Activated CD4-positive, alpha-beta memory T cell treated with anti-CD3 and anti-CD28 coated beads, Interleukin-2, amount 10 ng/mL, durations not matched to agents 7 days and 5 days (primary cell): ENCODE measurements at regions not wholly inside any gene's neighbourhood (a gene's known extent, or its start where the extent isn't known, plus 50 kb on each side); places are given as distances from the start of the nearest gene placed in this dataset.

Experiments used
- CTCF ChIA-PET: fragments of 350-600 bp; sonication (Branson Sonifier 250); formaldehyde crosslinking; loops from one replicate; lab custom pipeline; 2021; ENCODE audit warnings: antibody characterized with exemption, inconsistent platforms; lab: Charles Lee
- POLR2A ChIA-PET: fragments of 350-600 bp; sonication (Branson Sonifier 250); formaldehyde crosslinking; loops from one replicate; lab custom pipeline; 2021; ENCODE audit warnings: antibody characterized with exemption; lab: Charles Lee
- DNase-seq: peaks from one replicate; pipeline ENCODE4 v3.0.0-alpha.2; 2020
- H3K27ac Mint-ChIP-seq: one replicate; pipeline ENCODE4 v1.8.0; 2021; ENCODE audit warnings: mild to moderate bottlenecking, mixed read lengths
- H3K27me3 Mint-ChIP-seq: one replicate; pipeline ENCODE4 v1.8.0; 2021; ENCODE audit warnings: mixed read lengths
- H3K36me3 Mint-ChIP-seq: one replicate; pipeline ENCODE4 v1.8.0; 2021; ENCODE audit warnings: low read depth, mixed read lengths
- H3K4me1 Mint-ChIP-seq: one replicate; pipeline ENCODE4 v1.8.0; 2021; ENCODE audit warnings: mixed read lengths
- H3K4me3 Mint-ChIP-seq: one replicate; pipeline ENCODE4 v1.8.0; 2021; ENCODE audit warnings: mild to moderate bottlenecking, mixed read lengths
- H3K9me3 Mint-ChIP-seq: one replicate; pipeline ENCODE4 v1.8.0; 2021; ENCODE audit warnings: mixed read lengths

DNA sequence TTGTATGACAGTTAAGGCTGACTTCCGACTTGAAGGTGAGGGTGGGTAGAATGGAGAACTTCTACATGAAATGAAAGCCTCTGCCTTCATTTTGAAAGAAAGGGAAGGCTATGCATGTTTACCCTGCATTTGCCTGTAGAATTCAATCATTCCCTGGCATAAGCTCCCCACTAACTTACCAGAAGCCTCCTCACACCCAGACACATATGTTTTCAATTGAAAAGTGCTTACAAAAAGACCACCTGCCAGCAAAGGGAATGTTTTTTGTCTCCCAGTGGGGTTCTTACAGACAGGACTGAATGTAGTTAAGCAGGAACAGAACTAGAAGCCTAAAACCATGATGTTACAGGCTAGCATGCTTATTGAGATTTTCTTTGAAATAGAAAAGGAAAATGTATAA, 392.1 kb upstream of the HSF2 start:
- H3K9me3 Mint-ChIP-seq = no peaks in the 10 kb centered on the region
- no peaks in the 10 kb centered on the region for H3K4me1 Mint-ChIP-seq
- ChIA-PET CTCF (no interaction called here), POLR2A (no interaction called here)
- no peak for DNase-seq
- no peaks in the 10 kb centered on the region for H3K27me3 Mint-ChIP-seq
- no peak overlapping the region for H3K27ac Mint-ChIP-seq
- H3K36me3 Mint-ChIP-seq = no peaks in the 10 kb centered on the region
- H3K4me3 Mint-ChIP-seq = no peak overlapping the region

DNA sequence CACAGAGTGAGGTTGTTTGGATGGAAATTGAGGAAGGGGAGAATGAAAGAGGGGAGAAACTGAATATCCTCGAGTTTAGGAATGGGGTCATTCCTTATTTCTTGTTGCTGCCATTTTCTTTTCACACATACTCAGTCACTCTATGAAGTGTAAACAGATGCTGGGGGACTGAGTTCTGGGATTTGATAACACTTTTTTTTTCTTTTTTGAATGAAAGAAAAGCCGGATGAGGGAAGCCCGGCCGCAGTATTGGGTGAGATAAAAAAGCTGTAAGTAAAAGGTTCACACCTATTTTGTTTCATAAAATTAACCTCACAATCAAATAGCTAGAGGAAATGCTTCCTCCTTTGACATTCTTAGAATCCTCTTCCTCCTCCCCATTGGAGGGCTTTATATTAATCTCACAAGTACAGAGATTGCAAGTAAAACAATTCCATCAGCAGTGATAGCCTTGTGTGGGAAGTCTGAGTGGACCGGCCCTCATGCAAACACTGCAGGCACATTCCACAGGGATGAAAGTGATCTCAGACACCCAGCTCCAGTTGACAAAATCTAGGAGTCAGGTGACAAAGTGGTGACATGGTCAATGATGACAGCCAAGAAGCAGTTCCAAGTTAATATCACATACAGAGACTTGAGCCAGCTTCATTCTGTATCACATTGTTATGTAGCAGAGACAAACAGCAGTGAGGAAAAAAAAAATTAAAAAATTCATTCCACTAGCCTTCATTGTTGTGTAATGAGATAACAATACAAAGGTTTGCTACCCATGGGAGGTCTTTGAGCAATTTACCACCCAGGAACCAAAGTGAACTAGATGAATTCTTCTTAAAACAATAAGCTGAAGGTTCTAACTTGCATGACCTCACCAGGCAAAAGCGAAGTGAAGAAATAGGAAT, 391.1 kb upstream of the HSF2 start:
- H3K4me1 Mint-ChIP-seq = no peaks in the 10 kb centered on the region
- no peaks in the 10 kb centered on the region for H3K27me3 Mint-ChIP-seq
- ChIA-PET CTCF (no interaction called here), POLR2A (no interaction called here)
- H3K27ac Mint-ChIP-seq = no peak overlapping the region
- H3K36me3 Mint-ChIP-seq = no peaks in the 10 kb centered on the region
- no peak overlapping the region for H3K4me3 Mint-ChIP-seq
- DNase-seq = no peak
- no peaks in the 10 kb centered on the region for H3K9me3 Mint-ChIP-seq

DNA sequence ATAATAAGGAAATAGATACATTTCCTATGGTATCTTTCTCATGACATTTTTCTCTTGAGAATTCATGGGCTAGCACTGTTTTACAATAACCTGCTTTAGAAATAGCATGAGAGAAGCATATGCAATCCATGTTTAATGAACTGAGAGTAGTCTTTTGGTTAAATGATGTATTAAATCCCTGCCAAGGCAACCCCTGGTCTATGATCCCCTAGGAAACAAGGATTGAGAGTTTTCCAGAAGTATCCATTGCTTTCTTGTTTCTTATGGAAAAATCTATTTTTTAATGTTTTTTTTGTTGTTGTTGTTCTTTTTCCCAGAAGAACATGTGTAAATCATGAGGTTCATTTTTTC, 390.5 kb upstream of the HSF2 start:
- ChIA-PET CTCF (no interaction called here), POLR2A (no interaction called here)
- Mint-ChIP-seq H3K27ac (no peak overlapping the region), H3K27me3 (no peaks in the 10 kb centered on the region), H3K9me3 (no peaks in the 10 kb centered on the region), H3K4me3 (no peak overlapping the region), H3K36me3 (no peaks in the 10 kb centered on the region), H3K4me1 (no peaks in the 10 kb centered on the region)
- no peak for DNase-seq

DNA sequence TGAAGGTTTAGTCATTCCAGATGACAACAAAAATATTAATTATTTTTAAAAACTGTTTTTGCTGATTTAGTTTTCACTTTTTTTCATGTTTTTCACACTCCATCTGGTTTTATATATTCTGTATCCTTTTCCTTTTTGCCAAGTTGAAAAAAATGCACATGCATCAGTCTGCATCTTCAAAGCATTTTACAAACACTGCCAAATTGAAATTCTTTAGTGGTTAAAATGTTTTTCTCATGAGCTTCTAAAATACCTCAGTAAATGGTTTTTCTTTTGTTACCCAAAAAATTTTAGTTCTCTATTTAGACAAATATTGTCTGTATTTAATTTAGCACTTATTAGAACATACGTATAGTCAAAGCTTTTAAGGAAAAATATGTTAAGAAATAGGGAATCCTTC, 386.9 kb upstream of the HSF2 start:
- no peak for DNase-seq
- ChIA-PET POLR2A (no interaction called here), CTCF (no interaction called here)
- Mint-ChIP-seq H3K27me3 (no peaks in the 10 kb centered on the region), H3K4me1 (no peaks in the 10 kb centered on the region), H3K4me3 (no peak overlapping the region), H3K9me3 (no peaks in the 10 kb centered on the region), H3K36me3 (no peaks in the 10 kb centered on the region), H3K27ac (no peak overlapping the region)

DNA sequence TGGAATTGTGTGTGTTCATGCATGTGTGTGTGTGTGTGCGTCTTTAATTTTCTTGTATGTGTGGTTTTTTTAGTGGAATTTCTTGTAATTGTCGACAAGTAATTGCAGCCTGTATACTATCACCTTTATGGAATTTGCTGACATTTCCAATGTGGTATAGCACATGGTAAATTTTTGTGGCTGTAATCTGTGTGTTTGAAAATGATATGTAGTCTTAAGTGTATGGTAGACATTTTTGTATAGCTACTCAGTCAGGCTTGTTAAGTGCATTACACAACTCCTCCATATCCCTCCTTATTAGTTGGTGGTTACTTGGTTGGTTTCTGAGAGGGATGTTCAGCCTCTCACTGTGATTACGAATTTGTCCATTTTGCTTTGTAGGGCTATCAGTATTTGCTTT, 384.5 kb upstream of the HSF2 start:
- Mint-ChIP-seq H3K4me1 (no peaks in the 10 kb centered on the region), H3K27me3 (no peaks in the 10 kb centered on the region), H3K36me3 (no peaks in the 10 kb centered on the region), H3K9me3 (no peaks in the 10 kb centered on the region), H3K4me3 (no peak overlapping the region), H3K27ac (no peak overlapping the region)
- no peak for DNase-seq
- POLR2A ChIA-PET = no interaction called here
- CTCF ChIA-PET = no interaction called here

DNA sequence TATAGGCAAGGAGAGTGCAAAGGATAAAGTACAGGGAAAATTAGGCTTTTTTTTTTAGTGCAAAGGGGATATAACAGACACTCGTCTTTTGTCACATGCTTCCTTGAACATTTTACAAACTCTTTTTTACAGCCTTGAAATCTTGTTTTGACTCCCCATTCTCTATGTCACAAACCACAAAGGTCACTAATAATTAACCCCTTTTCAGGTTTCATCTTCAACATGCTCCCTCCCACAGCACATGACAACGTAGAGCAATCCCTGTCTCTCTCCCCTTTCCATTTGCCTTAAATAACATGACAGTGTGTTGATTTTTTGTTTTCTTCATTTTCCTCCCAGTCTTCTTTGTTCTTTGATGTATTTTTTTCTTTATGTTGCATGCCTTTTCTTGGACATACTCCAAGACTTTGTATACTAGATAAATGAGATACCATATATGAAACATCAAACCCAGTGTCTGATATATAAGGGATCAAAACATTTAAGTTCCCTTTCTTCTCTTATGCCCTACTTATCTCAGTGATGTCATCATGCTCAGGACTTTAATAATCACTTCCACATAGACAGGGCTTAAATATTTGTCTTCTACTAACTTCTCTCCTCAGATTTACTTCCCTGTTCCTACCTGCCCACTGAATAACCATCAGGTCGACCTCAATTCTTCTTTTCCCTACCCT, 378.7 kb upstream of the HSF2 start:
- no peak overlapping the region for H3K27ac Mint-ChIP-seq
- no peaks in the 10 kb centered on the region for H3K36me3 Mint-ChIP-seq
- no peaks in the 10 kb centered on the region for H3K4me1 Mint-ChIP-seq
- no peaks in the 10 kb centered on the region for H3K9me3 Mint-ChIP-seq
- ChIA-PET POLR2A (no interaction called here), CTCF (no interaction called here)
- H3K4me3 Mint-ChIP-seq = no peak overlapping the region
- no peak for DNase-seq
- no peaks in the 10 kb centered on the region for H3K27me3 Mint-ChIP-seq

DNA sequence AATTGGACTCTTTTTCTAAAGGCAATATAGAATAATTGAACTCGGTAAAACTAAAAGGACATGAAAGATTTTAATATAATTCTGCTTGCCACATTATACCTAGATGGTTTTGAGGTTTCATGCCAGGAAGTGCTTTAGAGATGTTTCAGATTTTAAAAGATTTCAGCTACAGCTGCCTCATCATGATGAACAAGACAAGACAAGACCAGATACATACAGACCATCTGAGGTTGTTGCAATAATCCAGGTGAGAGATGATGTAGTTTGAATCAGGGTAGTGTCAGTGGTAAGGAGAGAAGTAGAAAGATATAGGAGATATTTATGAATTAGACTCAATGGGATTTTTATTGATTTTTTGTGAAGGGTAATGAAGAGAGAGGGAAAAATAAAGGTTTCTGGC, 374.3 kb upstream of the HSF2 start:
- ChIA-PET POLR2A (no interaction called here), CTCF (no interaction called here)
- Mint-ChIP-seq H3K9me3 (no peaks in the 10 kb centered on the region), H3K27ac (no peak overlapping the region), H3K4me1 (no peaks in the 10 kb centered on the region), H3K36me3 (no peaks in the 10 kb centered on the region), H3K27me3 (no peaks in the 10 kb centered on the region), H3K4me3 (no peak overlapping the region)
- no peak for DNase-seq

DNA sequence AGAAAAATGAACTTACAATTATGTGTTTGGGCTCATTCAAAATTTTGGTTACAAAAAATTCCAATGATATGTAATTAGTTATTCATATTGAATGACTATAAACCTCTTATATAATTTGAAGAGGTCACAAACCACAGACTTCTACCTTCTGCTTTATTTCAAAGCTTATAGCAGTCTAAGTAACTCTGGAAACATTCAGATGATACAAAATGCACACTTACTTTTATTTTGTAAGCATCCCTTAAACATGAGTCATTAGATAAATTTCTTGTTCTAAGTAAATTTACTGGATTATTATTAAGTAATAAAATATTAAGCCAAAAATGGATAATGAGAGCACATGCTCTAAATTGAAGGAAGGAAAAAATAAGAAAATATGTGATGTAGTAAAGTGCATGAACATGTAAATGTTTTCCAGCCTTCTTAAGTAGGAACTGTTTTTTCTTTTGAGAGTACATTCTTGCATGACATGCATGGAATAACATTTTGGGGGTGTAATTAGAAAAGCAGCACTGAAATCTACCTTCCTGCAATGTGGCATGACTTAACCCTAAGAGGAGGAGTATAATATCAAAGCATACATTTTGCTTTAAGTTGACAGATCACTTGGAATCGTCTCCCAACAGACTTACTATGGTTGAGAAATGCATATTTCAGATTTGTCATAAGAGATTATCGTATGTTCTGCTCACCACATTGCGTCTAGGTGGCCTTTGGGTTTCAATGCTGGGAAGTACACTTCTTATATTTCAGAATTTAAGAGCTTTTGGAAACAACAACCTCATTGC, 372.7 kb upstream of the HSF2 start:
- no peaks in the 10 kb centered on the region for H3K4me1 Mint-ChIP-seq
- CTCF ChIA-PET = no interaction called here
- no peaks in the 10 kb centered on the region for H3K9me3 Mint-ChIP-seq
- no peaks in the 10 kb centered on the region for H3K27me3 Mint-ChIP-seq
- H3K36me3 Mint-ChIP-seq = no peaks in the 10 kb centered on the region
- DNase-seq = no peak
- H3K27ac Mint-ChIP-seq = no peak overlapping the region
- POLR2A ChIA-PET = no interaction called here
- no peak overlapping the region for H3K4me3 Mint-ChIP-seq

DNA sequence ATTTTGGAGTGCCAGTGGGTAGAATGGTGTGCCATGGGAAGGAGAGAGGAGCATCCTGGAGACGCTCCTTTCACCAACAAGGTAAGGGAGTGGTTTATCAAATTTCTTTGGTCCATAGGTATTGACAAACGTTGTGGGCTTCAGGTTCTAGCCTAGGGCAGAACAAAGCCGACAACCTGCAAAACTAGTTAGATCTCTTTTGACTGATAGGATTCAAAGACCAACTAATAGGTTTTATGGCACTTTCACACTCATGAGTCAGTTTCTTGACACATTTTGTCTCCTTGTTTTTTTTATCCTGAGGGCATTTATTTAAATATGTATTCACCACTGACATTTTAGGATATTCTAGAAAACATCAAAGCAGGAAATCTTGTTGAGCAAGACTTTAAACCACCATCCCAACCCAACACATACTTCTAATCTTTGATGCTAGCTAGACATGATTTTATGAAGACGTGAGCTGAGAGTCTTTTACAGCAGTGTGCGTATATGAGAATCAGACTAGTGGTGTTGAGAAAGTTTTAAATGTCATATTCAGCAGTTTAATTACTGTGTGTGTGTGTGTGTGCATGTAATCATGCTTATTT, 370.4 kb upstream of the HSF2 start:
- no peak for DNase-seq
- no peaks in the 10 kb centered on the region for H3K36me3 Mint-ChIP-seq
- no peak overlapping the region for H3K4me3 Mint-ChIP-seq
- ChIA-PET POLR2A (no interaction called here), CTCF (no interaction called here)
- H3K27ac Mint-ChIP-seq = no peak overlapping the region
- no peaks in the 10 kb centered on the region for H3K27me3 Mint-ChIP-seq
- H3K9me3 Mint-ChIP-seq = no peaks in the 10 kb centered on the region
- no peaks in the 10 kb centered on the region for H3K4me1 Mint-ChIP-seq

DNA sequence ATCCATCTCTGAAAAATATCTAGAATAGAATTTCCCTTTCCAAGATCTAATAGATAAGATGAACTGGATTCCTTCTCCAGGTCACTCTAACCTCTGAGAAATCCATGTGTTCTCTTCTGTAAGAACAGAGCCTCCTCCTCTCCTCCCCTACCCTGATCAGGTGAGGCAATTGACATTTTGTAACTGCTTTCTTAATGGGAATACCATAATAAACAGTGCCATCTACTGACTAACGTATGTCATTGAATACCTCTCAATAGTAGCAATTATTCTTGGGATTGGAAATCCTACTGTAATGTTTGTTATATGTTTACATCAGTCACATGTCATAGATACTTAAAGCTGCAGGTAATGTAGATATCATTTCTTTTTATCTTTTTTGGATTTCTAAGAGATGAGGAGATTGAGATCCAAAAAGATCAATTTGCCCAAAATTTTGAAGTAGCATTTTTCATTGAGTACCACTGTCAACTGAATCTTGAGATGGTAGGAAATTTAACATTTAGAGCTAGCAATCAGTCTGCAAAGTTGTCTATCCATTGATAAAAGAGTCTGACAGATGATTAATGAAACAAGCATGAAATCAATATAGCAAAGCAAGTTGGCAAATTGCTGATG, 365.8 kb upstream of the HSF2 start:
- H3K27me3 Mint-ChIP-seq = no peaks in the 10 kb centered on the region
- H3K4me3 Mint-ChIP-seq = no peak overlapping the region
- no peak for DNase-seq
- ChIA-PET CTCF (no interaction called here), POLR2A (no interaction called here)
- H3K4me1 Mint-ChIP-seq = no peaks in the 10 kb centered on the region
- H3K27ac Mint-ChIP-seq = no peak overlapping the region
- H3K9me3 Mint-ChIP-seq = no peaks in the 10 kb centered on the region
- H3K36me3 Mint-ChIP-seq = no peaks in the 10 kb centered on the region

DNA sequence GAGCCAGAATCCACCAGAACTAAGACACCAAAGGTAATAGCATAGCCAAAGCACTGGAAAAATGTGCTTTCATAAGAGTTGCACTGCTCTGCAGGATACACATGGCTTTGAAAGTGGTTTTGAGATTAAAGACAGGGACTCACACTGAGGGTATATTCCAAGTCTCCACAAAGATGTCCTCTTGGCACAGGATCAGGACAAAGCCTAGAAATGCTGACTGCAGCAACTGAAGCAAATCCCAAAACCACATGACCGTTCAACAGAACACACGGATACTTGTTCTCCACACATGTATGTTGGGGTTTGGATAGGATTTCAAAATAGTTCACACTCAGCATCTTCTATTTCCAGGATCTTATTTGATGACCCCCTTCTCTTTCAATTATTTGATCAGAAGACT, 364.3 kb upstream of the HSF2 start:
- H3K4me1 Mint-ChIP-seq = no peaks in the 10 kb centered on the region
- DNase-seq = no peak

DNA sequence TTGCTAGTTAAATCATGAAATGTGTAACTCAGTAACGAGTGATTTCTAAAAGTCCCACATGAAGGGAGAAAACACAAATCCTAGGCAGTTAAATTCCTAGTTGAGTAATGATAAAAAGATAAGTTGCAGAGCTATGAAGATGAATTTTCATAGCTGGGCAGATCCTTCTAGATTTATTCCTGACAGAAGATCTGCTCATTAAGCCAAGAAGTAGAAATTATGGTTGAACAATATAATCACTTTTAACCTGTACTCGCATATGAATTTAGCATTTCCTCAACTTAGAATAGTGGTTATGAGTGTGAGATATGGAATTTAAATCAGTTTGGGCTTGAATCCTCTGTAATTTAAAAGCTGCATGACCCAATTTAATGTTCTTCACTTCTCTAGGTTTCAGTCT, 359.2 kb upstream of the HSF2 start:
- Mint-ChIP-seq H3K27me3 (no peaks in the 10 kb centered on the region), H3K36me3 (no peaks in the 10 kb centered on the region), H3K4me3 (no peak overlapping the region), H3K4me1 (no peaks in the 10 kb centered on the region), H3K27ac (no peak overlapping the region), H3K9me3 (no peaks in the 10 kb centered on the region)
- DNase-seq = no peak
- POLR2A ChIA-PET = no interaction called here
- CTCF ChIA-PET = no interaction called here

More for the DNA sequence above, 364.3 kb upstream of the HSF2 start:
- Mint-ChIP-seq H3K9me3 (no peaks in the 10 kb centered on the region), H3K27ac (no peak overlapping the region), H3K36me3 (no peaks in the 10 kb centered on the region), H3K27me3 (no peaks in the 10 kb centered on the region), H3K4me3 (no peak overlapping the region)
- CTCF ChIA-PET = no interaction called here
- POLR2A ChIA-PET = no interaction called here

DNA sequence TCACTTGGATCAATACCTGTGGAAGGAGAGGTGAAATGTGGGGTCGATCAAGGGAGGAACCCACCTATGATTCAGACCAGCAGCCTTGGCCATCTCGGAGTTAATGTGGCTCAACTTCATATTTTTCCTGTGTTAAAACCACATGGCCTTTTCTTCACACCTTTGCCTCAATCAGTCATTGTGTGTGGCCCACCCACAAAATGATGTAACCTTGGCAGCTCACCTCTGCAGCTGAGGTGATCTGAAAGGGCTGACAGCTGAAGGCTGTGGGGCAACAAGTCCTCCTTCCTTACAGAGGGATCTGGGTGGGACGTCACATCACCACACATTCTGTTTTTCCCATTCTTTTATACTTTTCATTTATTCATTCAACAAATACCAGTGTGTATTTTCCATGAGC, 357.1 kb upstream of the HSF2 start:
- Mint-ChIP-seq H3K36me3 (no peaks in the 10 kb centered on the region), H3K27ac (no peak overlapping the region), H3K27me3 (no peaks in the 10 kb centered on the region), H3K4me1 (no peaks in the 10 kb centered on the region), H3K4me3 (no peak overlapping the region), H3K9me3 (no peaks in the 10 kb centered on the region)
- DNase-seq = no peak
- POLR2A ChIA-PET = no interaction called here
- CTCF ChIA-PET = no interaction called here
